Neural progenitor cell (in vitro differentiated cells): ENCODE measurements at regions not wholly inside any gene's neighbourhood (a gene's known extent, or its start where the extent isn't known, plus 50 kb on each side); places are given as distances from the start of the nearest gene placed in this dataset. TPM values are rescaled to one million over a fixed set of nuclear protein-coding genes. Genes with fewer than 3 reads are reported as not detected.
"Not testable (repeated sequence)": the region's sequence is repeated elsewhere in the genome, so short reads cannot be mapped to it uniquely, and the experiment has no call there.

Experiments used
- DNase-seq: peaks from one replicate; pipeline ENCODE4 v3.0.0-alpha.2; 2016; ENCODE audit warnings: low spot score
- H2AFZ ChIP-seq: fragments of 200-600 bp; sonication (generic); replicated peaks from 2 replicates; pipeline ENCODE4 v1.6.1; 2016; ENCODE audit warnings: antibody characterized with exemption
- H3F3A ChIP-seq: fragments of 200-600 bp; sonication (generic); 2 replicates; pipeline ENCODE4 v1.6.1; 2016; ENCODE audit warnings: antibody characterized with exemption, low read depth
- H3K27ac ChIP-seq: fragments of 200-600 bp; sonication (generic); 2 replicates; pipeline ENCODE4 v1.5.1; 2016; ENCODE audit warnings: mild to moderate bottlenecking
- H3K27me3 ChIP-seq: fragments of 200-600 bp; sonication (generic); 2 replicates; pipeline ENCODE4 v1.6.1; 2016; ENCODE audit warnings: mild to moderate bottlenecking, moderate library complexity
- H3K36me3 ChIP-seq: fragments of 200-600 bp; sonication (generic); 2 replicates; pipeline ENCODE4 v1.5.1; 2016
- H3K4me1 ChIP-seq: fragments of 200-600 bp; sonication (generic); 2 replicates; pipeline ENCODE4 v1.6.1; 2016; ENCODE audit warnings: mixed run types
- H3K4me2 ChIP-seq: fragments of 200-600 bp; sonication (generic); 2 replicates; pipeline ENCODE4 v1.6.1; 2016
- H3K4me3 ChIP-seq: fragments of 200-600 bp; sonication (generic); 2 replicates; pipeline ENCODE4 v1.5.1; 2016
- H3K79me2 ChIP-seq: fragments of 200-600 bp; sonication (generic); 2 replicates; pipeline ENCODE4 v1.6.1; 2016; ENCODE audit warnings: low read depth
- H3K9ac ChIP-seq: fragments of 200-600 bp; sonication (generic); 2 replicates; pipeline ENCODE4 v1.6.1; 2016
- H3K9me3 ChIP-seq: fragments of 200-600 bp; sonication (generic); 2 replicates; pipeline ENCODE4 v1.5.1; 2016; ENCODE audit warnings: low read depth
- H4K20me1 ChIP-seq: fragments of 200-600 bp; sonication (generic); 2 replicates; pipeline ENCODE4 v1.6.1; 2016; ENCODE audit warnings: low read depth
- H3K27ac Mint-ChIP-seq: 3 replicates; pipeline ENCODE4 v1.8.0; 2021; ENCODE audit warnings: mixed read lengths
- H3K27me3 Mint-ChIP-seq: 2 replicates; pipeline ENCODE4 v1.8.0; 2022; ENCODE audit warnings: low read depth, mild to moderate bottlenecking, inconsistent platforms, moderate library complexity, mixed read lengths; ENCODE audit not compliant: insufficient read depth
- H3K36me3 Mint-ChIP-seq: 3 replicates; pipeline ENCODE4 v1.8.0; 2021; ENCODE audit warnings: mixed read lengths
- H3K4me1 Mint-ChIP-seq: 3 replicates; pipeline ENCODE4 v1.8.0; 2021; ENCODE audit warnings: mixed read lengths
- H3K4me3 Mint-ChIP-seq: 3 replicates; pipeline ENCODE4 v1.8.0; 2021; ENCODE audit warnings: mild to moderate bottlenecking, moderate library complexity, mixed read lengths
- H3K9me3 Mint-ChIP-seq: 3 replicates; pipeline ENCODE4 v1.8.0; 2020; ENCODE audit warnings: mixed read lengths
- EZH2phosphoT487 ChIP-seq: fragments of 200-600 bp; sonication (generic); IDR thresholded peaks from 2 replicates; pipeline ENCODE4 v1.6.1; 2017; ENCODE audit warnings: antibody characterized with exemption
- small RNA-seq: library from RNA; depleted of rRNA; stranded (forward); fragments of <200 nt; gene quantifications from one replicate; pipeline ENCODE3, GENCODE V24; 2015
- TF ChIP-seq, protein P1 (sequence below): fragments of 200-600 bp; sonication (generic); IDR thresholded peaks from 2 replicates; pipeline ENCODE4 v1.5.1; 2017; ENCODE audit warnings: antibody characterized with exemption, mild to moderate bottlenecking

DNA sequence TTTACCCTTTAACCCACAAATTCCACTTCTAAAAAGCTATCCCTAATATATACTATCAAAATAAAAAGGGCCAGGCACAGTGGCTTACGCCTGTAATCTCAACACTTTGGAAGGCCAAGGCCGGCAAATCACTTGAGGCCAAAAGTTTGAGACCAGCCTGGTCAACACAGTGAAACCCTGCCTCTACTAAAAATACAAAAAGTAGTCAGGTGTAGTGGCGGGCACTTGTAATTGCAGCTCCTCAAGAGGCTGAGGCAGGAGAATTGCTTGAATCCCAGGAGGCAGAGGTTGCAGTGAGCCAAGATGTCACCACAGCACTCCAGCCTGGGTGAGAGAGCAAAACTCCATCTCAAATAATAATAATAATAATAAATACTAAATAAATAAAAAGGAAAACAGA is 82.5 kb downstream of the TRIM27 start:
- no peaks in the 10 kb centered on the region for H3K4me1 ChIP-seq
- H4K20me1 ChIP-seq, result no peaks in the 10 kb centered on the region
- no peaks in the 10 kb centered on the region for H3K79me2 ChIP-seq
- no peaks in the 10 kb centered on the region for H3K36me3 ChIP-seq
- Mint-ChIP-seq H3K9me3 (peaks cover 7% of the 10 kb centered on the region), H3K27me3 (peaks cover 41% of the 10 kb centered on the region), H3K4me3 (no peak overlapping the region), H3K27ac (no peak overlapping the region), H3K36me3 (peaks cover 4% of the 10 kb centered on the region), H3K4me1 (peaks cover 12% of the 10 kb centered on the region)
- H3K27ac ChIP-seq, result no peak overlapping the region
- no peaks in the 10 kb centered on the region for H3K9me3 ChIP-seq
- no peak overlapping the region for H2AFZ ChIP-seq
- peaks cover 20% of the 10 kb centered on the region for H3F3A ChIP-seq
- TF ChIP-seq, protein P1, sequence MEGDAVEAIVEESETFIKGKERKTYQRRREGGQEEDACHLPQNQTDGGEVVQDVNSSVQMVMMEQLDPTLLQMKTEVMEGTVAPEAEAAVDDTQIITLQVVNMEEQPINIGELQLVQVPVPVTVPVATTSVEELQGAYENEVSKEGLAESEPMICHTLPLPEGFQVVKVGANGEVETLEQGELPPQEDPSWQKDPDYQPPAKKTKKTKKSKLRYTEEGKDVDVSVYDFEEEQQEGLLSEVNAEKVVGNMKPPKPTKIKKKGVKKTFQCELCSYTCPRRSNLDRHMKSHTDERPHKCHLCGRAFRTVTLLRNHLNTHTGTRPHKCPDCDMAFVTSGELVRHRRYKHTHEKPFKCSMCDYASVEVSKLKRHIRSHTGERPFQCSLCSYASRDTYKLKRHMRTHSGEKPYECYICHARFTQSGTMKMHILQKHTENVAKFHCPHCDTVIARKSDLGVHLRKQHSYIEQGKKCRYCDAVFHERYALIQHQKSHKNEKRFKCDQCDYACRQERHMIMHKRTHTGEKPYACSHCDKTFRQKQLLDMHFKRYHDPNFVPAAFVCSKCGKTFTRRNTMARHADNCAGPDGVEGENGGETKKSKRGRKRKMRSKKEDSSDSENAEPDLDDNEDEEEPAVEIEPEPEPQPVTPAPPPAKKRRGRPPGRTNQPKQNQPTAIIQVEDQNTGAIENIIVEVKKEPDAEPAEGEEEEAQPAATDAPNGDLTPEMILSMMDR, result peak; percentile 44
- no peak for TF ChIP-seq EZH2phosphoT487
- H3K4me2 ChIP-seq, result no peak overlapping the region
- peaks cover 39% of the 10 kb centered on the region for H3K27me3 ChIP-seq
- peak; percentile 39 for DNase-seq
- H3K4me3 ChIP-seq, result no peak overlapping the region
- no peak overlapping the region for H3K9ac ChIP-seq

DNA sequence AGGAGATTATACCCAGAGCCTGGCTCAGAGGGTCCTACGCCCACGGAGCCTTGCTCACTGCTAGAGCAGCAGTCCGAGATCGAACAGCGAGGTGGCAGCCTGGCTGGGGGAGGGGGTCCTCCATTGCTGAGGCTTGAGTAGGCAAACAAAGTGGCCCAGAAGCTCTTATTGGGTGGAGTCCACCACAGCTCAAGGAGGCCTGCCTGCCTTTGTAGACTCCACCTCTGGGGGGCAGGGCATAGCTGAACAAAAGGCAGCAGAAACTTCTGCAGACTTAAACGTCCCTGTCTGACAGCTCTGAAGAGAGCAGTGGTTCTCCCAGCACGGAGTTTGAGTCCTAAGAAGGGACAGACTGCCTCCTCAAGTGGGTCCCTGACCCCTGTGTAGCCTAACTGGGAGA is 75.0 kb downstream of the TRIM27 start:
- H3K4me1 Mint-ChIP-seq, result not testable (repeated sequence)

More for the DNA sequence above, 75.0 kb downstream of the TRIM27 start:
- not testable (repeated sequence) for H3K9me3 Mint-ChIP-seq, H3K9me3 ChIP-seq, H4K20me1 ChIP-seq, H3K36me3 Mint-ChIP-seq, H3K4me3 Mint-ChIP-seq, H3K27ac Mint-ChIP-seq, H3K36me3 ChIP-seq, H3K79me2 ChIP-seq, H3F3A ChIP-seq, H3K4me1 ChIP-seq, H3K4me3 ChIP-seq, H3K9ac ChIP-seq, H3K27ac ChIP-seq
- H2AFZ ChIP-seq, result peak overlapping the region; percentile 89
- TF ChIP-seq, protein P1, result peak; percentile 27
- peaks cover 12% of the 10 kb centered on the region for H3K27me3 Mint-ChIP-seq
- peak overlapping the region; percentile 18 for H3K4me2 ChIP-seq
- H3K27me3 ChIP-seq, result peaks cover 18% of the 10 kb centered on the region
- DNase-seq, result peak; percentile 42

Small RNAs in the stretch of these regions (small RNA-seq; reads per million reads assigned to genes)
- not detected for gene AL121932.1
